HFF-Myc (cell line): ENCODE measurements at regions not wholly inside any gene's neighbourhood (a gene's known extent, or its start where the extent isn't known, plus 50 kb on each side); places are given as distances from the start of the nearest gene placed in this dataset.

Source experiments
- DNase-seq: peaks from one replicate; pipeline ENCODE4 v3.0.0-alpha.2; 2011; ENCODE audit warnings: low read depth; ENCODE audit errors: extremely low read depth
- H3K4me3 ChIP-seq: replicated peaks from 2 replicates; pipeline ENCODE4 v1.5.1; 2011; ENCODE audit warnings: low read depth, mild to moderate bottlenecking, control low read depth, low read length
- CTCF ChIP-seq: IDR thresholded peaks from 2 replicates; pipeline ENCODE4 v1.5.1; 2012; ENCODE audit warnings: mild to moderate bottlenecking, low read depth, low read length, control low read depth; ENCODE audit errors: missing control alignments

- no peak for DNase-seq
- no peak for TF ChIP-seq CTCF
- H3K4me3 ChIP-seq = no peak overlapping the region
Measured at GRCh38 chr20:20950620-20951019, 155.5 kb downstream of the LINC00237 start.

GRCh38 chr20:20946122-20946759 is 159.9 kb downstream of the LINC00237 start:
- no peak overlapping the region for H3K4me3 ChIP-seq
- no peak for TF ChIP-seq CTCF
- no peak for DNase-seq

- no peak for DNase-seq
Measured at GRCh38 chr20:20941468-20941889, 164.7 kb downstream of the LINC00237 start.

GRCh38 chr20:20939006-20939405 is 167.2 kb downstream of the LINC00237 start:
- no peak for TF ChIP-seq CTCF
- DNase-seq = no peak
- H3K4me3 ChIP-seq = no peak overlapping the region

More at GRCh38 chr20:20941468-20941889, 164.7 kb downstream of the LINC00237 start:
- TF ChIP-seq CTCF = no peak
- no peak overlapping the region for H3K4me3 ChIP-seq

- no peak for DNase-seq
- no peak overlapping the region for H3K4me3 ChIP-seq
- TF ChIP-seq CTCF = no peak
Measured at GRCh38 chr20:20938599-20938998, 167.6 kb downstream of the LINC00237 start.

GRCh38 chr20:20938131-20938530 is 168.0 kb downstream of the LINC00237 start:
- no peak overlapping the region for H3K4me3 ChIP-seq
- DNase-seq = no peak
- TF ChIP-seq CTCF = no peak
